Right atrium auricular region (tissue), 2 donors: ENCODE measurements at regions not wholly inside any gene's neighbourhood (a gene's known extent, or its start where the extent isn't known, plus 50 kb on each side); places are given as distances from the start of the nearest gene placed in this dataset.

Experiments
- DNase-seq: peaks from one replicate; pipeline ENCODE4 v3.0.0-alpha.2; 2019; ENCODE audit warnings: low spot score
- H3K27ac ChIP-seq, 2 donors: fragments of 200-600 bp; sonication (generic); 1 replicate in 1 of 2; 2 replicates in 1 of 2; pipeline ENCODE4 v1.5.1; 2016 to 2019
- H3K27me3 ChIP-seq, 2 donors: fragments of 200-600 bp; sonication (generic); one replicate each; pipeline versions ENCODE4 v1.5.1 to v1.6.0; 2017 to 2019
- H3K36me3 ChIP-seq: fragments of 200-600 bp; sonication (generic); one replicate; pipeline ENCODE4 v1.5.1; 2016
- H3K4me1 ChIP-seq, 2 donors: fragments of 200-600 bp; sonication (generic); one replicate each; pipeline versions ENCODE4 v1.5.1 to v1.6.0; 2017 to 2019
- H3K4me3 ChIP-seq, 2 donors: fragments of 200-600 bp; sonication (generic); 1 replicate in 1 of 2; 2 replicates in 1 of 2; pipeline ENCODE4 v1.5.1; 2017 to 2019; ENCODE audit warnings: mild to moderate bottlenecking in 1 of 2, moderate library complexity in 1 of 2
- H3K9me3 ChIP-seq, 2 donors: fragments of 200-600 bp; sonication (generic); one replicate each; pipeline ENCODE4 v1.5.1; 2019
- CTCF ChIP-seq, 2 donors: fragments of 200-600 bp; sonication (generic); IDR thresholded peaks; one replicate each; pipeline ENCODE4 v1.5.1; 2019; ENCODE audit warnings: antibody characterized with exemption in 2 of 2

- Histone ChIP-seq H3K4me3 (no peak overlapping the region), H3K9me3 (no peaks in the 10 kb centered on the region), H3K27me3 (no peaks in the 10 kb centered on the region), H3K4me1 (no peaks in the 10 kb centered on the region), H3K27ac (no peak overlapping the region), H3K36me3 (no peaks in the 10 kb centered on the region)
- no peak for DNase-seq
- no peak for TF ChIP-seq CTCF (IDR thresholded peaks at IDR 0.05)
These were observed 453.3 kb downstream of the C6orf118 start for GRCh38 chr6:164856138-164856537.

GRCh38 chr6:164855281-164855680 is 454.1 kb downstream of the C6orf118 start:
- no peak for TF ChIP-seq CTCF (IDR thresholded peaks at IDR 0.05)
- Histone ChIP-seq H3K36me3 (no peaks in the 10 kb centered on the region), H3K27me3 (no peaks in the 10 kb centered on the region), H3K9me3 (no peaks in the 10 kb centered on the region), H3K4me3 (no peak overlapping the region), H3K27ac (no peak overlapping the region), H3K4me1 (no peaks in the 10 kb centered on the region)
- no peak for DNase-seq

GRCh38 chr6:164854526-164854925 is 454.9 kb downstream of the C6orf118 start:
- Histone ChIP-seq H3K27me3 (no peaks in the 10 kb centered on the region), H3K36me3 (no peaks in the 10 kb centered on the region), H3K27ac (no peak overlapping the region), H3K9me3 (no peaks in the 10 kb centered on the region), H3K4me1 (no peaks in the 10 kb centered on the region), H3K4me3 (no peak overlapping the region)
- TF ChIP-seq CTCF (IDR thresholded peaks at IDR 0.05) = no peak
- no peak for DNase-seq

GRCh38 chr6:164845773-164846172 is 463.6 kb downstream of the C6orf118 start:
- DNase-seq = no peak
- no peaks in the 10 kb centered on the region for H3K4me1 ChIP-seq
- H3K9me3 ChIP-seq = no peaks in the 10 kb centered on the region
- H3K27ac ChIP-seq = no peak overlapping the region
- H3K27me3 ChIP-seq = no peaks in the 10 kb centered on the region
- no peaks in the 10 kb centered on the region for H3K36me3 ChIP-seq
- no peak for TF ChIP-seq CTCF (IDR thresholded peaks at IDR 0.05)
- H3K4me3 ChIP-seq = no peak overlapping the region

GRCh38 chr6:164842085-164842484 is 467.3 kb downstream of the C6orf118 start:
- Histone ChIP-seq H3K27me3 (no peaks in the 10 kb centered on the region), H3K27ac (no peak overlapping the region), H3K4me1 (no peaks in the 10 kb centered on the region), H3K9me3 (no peaks in the 10 kb centered on the region), H3K36me3 (no peaks in the 10 kb centered on the region), H3K4me3 (no peak overlapping the region)
- DNase-seq = no peak
- no peak for TF ChIP-seq CTCF (IDR thresholded peaks at IDR 0.05)

- no peak for TF ChIP-seq CTCF (IDR thresholded peaks at IDR 0.05)
- no peak overlapping the region for H3K27ac ChIP-seq
- no peaks in the 10 kb centered on the region for H3K27me3 ChIP-seq
- no peak overlapping the region for H3K4me3 ChIP-seq
- H3K4me1 ChIP-seq = no peaks in the 10 kb centered on the region
- H3K9me3 ChIP-seq = no peaks in the 10 kb centered on the region
- no peaks in the 10 kb centered on the region for H3K36me3 ChIP-seq
- no peak for DNase-seq
These were observed 471.3 kb downstream of the C6orf118 start for GRCh38 chr6:164838068-164838615.
